ENCODE measurements at regions not wholly inside any gene's neighbourhood (a gene's known extent, or its start where the extent isn't known, plus 50 kb on each side); places are given as distances from the start of the nearest gene placed in this dataset.
"Not testable (repeated sequence)": the region's sequence is repeated elsewhere in the genome, so short reads cannot be mapped to it uniquely, and the experiment has no call there.

DNA sequence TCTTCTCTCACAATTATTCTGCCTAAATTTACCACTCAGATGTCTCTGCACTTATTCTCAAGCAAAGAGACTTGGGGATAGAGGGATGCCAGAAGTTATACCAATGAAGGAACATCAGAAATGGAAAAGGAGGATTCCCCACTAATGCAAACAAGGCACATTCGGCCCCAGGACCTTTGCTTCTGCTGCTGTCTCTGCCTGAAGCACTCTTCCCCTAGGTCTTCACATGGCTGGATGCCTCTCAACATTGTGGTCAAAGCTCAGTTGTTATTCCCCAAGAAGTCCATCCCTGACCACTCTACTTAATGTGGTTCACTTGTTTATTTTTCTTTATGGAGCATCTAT lies 508.7 kb downstream of the DOK5 start:
- intact Hi-C loops (cut with DNase I) = no loop called here
- no peaks in the 10 kb centered on the region for H3K9me3 ChIP-seq
- no peak for DNase-seq (ENCODE audit: extremely low spot score in 2 of 2)
- H3K4me1 ChIP-seq = no peaks in the 10 kb centered on the region
- no peak for TF ChIP-seq POLR2AphosphoS5 (IDR thresholded peaks at IDR 0.05; ENCODE audit: insufficient read depth in 1 of 2, low read depth in 1 of 2)
- TF ChIP-seq, protein P1, sequence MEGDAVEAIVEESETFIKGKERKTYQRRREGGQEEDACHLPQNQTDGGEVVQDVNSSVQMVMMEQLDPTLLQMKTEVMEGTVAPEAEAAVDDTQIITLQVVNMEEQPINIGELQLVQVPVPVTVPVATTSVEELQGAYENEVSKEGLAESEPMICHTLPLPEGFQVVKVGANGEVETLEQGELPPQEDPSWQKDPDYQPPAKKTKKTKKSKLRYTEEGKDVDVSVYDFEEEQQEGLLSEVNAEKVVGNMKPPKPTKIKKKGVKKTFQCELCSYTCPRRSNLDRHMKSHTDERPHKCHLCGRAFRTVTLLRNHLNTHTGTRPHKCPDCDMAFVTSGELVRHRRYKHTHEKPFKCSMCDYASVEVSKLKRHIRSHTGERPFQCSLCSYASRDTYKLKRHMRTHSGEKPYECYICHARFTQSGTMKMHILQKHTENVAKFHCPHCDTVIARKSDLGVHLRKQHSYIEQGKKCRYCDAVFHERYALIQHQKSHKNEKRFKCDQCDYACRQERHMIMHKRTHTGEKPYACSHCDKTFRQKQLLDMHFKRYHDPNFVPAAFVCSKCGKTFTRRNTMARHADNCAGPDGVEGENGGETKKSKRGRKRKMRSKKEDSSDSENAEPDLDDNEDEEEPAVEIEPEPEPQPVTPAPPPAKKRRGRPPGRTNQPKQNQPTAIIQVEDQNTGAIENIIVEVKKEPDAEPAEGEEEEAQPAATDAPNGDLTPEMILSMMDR (IDR thresholded peaks at IDR 0.05) = no peak
- TF ChIP-seq POLR2A (IDR thresholded peaks at IDR 0.05) = no peak
- H3K36me3 ChIP-seq = no peaks in the 10 kb centered on the region
- H3K27ac ChIP-seq = no peak overlapping the region
- H3K27me3 ChIP-seq = no peaks in the 10 kb centered on the region
- no peak overlapping the region for H3K4me3 ChIP-seq

DNA sequence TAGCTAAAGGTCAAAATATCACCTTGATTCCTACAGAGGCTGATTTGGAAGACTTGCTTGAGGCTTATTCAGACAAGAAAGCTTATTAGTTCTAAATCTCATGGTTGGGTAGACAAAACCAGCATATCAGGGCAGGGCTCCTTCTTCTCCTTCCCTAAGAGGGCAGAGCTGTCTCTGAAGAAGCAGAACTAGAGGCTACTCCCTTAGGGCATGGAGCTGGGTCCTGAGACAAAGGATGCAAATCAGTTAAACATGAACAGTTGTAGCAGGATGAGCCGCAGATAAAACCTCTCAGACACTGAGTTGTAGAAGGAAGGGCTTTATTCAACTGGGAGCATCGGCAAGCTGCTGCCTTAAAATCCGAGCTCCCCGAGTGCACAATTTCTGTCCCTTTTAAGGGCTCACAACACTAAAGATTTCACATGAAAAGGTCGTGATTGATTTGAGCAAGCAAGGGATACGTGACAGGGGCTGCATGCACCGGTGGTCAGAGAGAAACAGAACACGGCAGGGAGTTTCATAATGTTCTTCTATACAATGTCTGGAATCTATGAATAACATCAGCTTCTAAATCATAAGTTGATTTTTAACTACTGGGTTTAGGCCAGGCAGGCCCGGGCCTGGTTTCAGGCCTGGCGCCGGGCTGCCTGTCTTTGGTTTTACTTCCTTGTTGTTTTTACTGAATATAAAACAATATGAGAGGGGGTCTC lies 508.2 kb downstream of the DOK5 start:
- H3K27ac ChIP-seq; H3K9me3 ChIP-seq; DNase-seq (ENCODE audit: extremely low spot score in 2 of 2); H3K4me3 ChIP-seq; intact Hi-C loops (cut with DNase I); H3K4me1 ChIP-seq; H3K36me3 ChIP-seq; H3K27me3 ChIP-seq: not testable (repeated sequence)

- Histone ChIP-seq H3K4me3 (no peak overlapping the region), H3K36me3 (no peaks in the 10 kb centered on the region), H3K9me3 (no peaks in the 10 kb centered on the region), H3K27ac (no peak overlapping the region), H3K4me1 (no peaks in the 10 kb centered on the region), H3K27me3 (no peaks in the 10 kb centered on the region)
- TF ChIP-seq, protein P1 (IDR thresholded peaks at IDR 0.05) = no peak
- no peak for TF ChIP-seq POLR2A (IDR thresholded peaks at IDR 0.05)
- no peak for TF ChIP-seq POLR2AphosphoS5 (IDR thresholded peaks at IDR 0.05; ENCODE audit: insufficient read depth in 1 of 2, low read depth in 1 of 2)
- intact Hi-C loops (cut with DNase I) = no loop called here
- no peak for DNase-seq (ENCODE audit: extremely low spot score in 2 of 2)
Measured at GRCh38 chr20:54981175-54981574, 505.8 kb downstream of the DOK5 start.

DNA sequence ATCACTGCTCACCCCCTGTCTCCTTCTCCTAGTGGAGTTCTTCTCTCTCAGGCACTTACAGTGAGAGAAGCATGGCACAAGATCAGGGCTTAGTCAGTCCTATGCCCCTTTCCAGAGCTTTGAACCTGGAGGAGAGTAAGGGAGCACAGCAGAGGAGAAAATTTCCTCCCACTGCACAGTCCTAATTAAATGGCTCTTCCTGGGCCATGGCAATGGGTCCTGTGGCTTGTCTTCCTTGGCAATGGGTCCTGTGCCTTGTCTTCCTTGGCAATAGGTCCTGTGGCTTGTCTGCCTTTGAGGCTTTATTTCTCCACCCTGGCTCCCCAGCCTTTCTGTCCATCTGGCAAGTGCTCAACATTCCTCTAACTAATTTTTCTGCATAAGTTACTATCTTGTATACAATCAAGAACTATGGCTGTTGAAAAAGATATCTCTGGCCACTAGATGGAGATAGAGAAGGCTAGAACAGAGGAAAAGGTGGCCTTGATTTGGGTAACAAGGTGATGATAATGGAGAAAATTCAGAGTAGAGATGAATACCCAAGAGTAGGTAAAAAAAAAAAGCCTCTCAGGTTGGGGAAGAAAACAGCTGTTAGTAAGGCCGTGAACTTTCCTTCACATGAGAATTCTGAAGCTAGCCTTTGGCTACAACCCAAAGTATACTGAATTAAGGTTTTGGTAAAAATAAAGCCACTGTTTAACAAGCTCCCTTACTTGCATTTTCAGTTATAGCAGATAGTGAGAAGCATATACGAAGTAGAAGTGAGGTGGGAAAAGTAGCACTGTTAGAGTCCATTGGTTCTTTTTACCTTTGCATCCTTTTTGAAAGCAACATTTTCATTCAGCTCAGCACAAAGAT lies 504.9 kb downstream of the DOK5 start:
- no peaks in the 10 kb centered on the region for H3K9me3 ChIP-seq
- TF ChIP-seq POLR2A (IDR thresholded peaks at IDR 0.05) (no peak), POLR2AphosphoS5 (IDR thresholded peaks at IDR 0.05; ENCODE audit: insufficient read depth in 1 of 2, low read depth in 1 of 2) (no peak)
- TF ChIP-seq, protein P1 (IDR thresholded peaks at IDR 0.05) = no peak
- H3K36me3 ChIP-seq = no peaks in the 10 kb centered on the region
- no peaks in the 10 kb centered on the region for H3K27me3 ChIP-seq
- no peak overlapping the region for H3K4me3 ChIP-seq
- intact Hi-C loops (cut with DNase I) = no loop called here
- no peaks in the 10 kb centered on the region for H3K4me1 ChIP-seq
- no peak for DNase-seq (ENCODE audit: extremely low spot score in 2 of 2)
- H3K27ac ChIP-seq = no peak overlapping the region

GRCh38 chr20:54950304-54950703 lies 474.9 kb downstream of the DOK5 start:
- TF ChIP-seq POLR2A (IDR thresholded peaks at IDR 0.05) (no peak), POLR2AphosphoS5 (IDR thresholded peaks at IDR 0.05; ENCODE audit: insufficient read depth in 1 of 2, low read depth in 1 of 2) (no peak)
- TF ChIP-seq, protein P1 (IDR thresholded peaks at IDR 0.05) = no peak

More at GRCh38 chr20:54950304-54950703, 474.9 kb downstream of the DOK5 start:
- no peak for DNase-seq (ENCODE audit: extremely low spot score in 2 of 2)
- Histone ChIP-seq H3K4me1 (no peaks in the 10 kb centered on the region), H3K9me3 (no peaks in the 10 kb centered on the region), H3K27me3 (no peaks in the 10 kb centered on the region), H3K36me3 (no peaks in the 10 kb centered on the region), H3K4me3 (no peak overlapping the region), H3K27ac (no peak overlapping the region)
- intact Hi-C loops (cut with DNase I) = no loop called here

All from vagina (tissue), 2 donors.